ENCODE measurements at regions not wholly inside any gene's neighbourhood (a gene's known extent, or its start where the extent isn't known, plus 50 kb on each side); places are given as distances from the start of the nearest gene placed in this dataset.
"Not testable (repeated sequence)": the region's sequence is repeated elsewhere in the genome, so short reads cannot be mapped to it uniquely, and the experiment has no call there.

- DNase-seq (ENCODE audit: low read depth, low spot score), result no peak
Observed at GRCh38 chr13:76292031-76292430, 594.2 kb downstream of the KCTD12 start.

DNA sequence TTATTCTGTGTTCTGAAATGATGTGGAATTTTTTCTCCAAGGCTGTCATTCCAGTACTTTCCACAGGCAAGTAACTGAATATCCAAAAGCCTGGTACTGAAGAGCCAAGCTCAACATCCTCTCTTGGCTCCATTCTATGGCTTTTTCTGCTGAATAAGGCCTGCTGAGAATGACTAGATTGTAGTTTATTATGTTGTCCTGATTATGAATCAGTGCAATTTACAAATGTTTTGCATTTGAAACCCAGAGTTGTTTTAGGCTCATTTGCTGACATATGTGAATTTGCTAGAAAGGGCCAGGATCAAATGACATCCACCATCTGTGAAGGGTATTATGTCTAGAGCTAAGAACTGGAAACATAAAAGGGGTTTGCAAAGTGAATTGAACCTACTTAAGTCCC is 596.6 kb downstream of the KCTD12 start:
- no peak for DNase-seq (ENCODE audit: low read depth, low spot score)

GRCh38 chr13:76286178-76286577 is 600.0 kb downstream of the KCTD12 start:
- no peak for DNase-seq (ENCODE audit: low read depth, low spot score)

- DNase-seq (ENCODE audit: low read depth, low spot score), result no peak
Observed at GRCh38 chr13:76285463-76285862, 600.7 kb downstream of the KCTD12 start.

GRCh38 chr13:76279766-76280165 is 606.4 kb downstream of the KCTD12 start:
- not testable (repeated sequence) for DNase-seq (ENCODE audit: low read depth, low spot score)

DNA sequence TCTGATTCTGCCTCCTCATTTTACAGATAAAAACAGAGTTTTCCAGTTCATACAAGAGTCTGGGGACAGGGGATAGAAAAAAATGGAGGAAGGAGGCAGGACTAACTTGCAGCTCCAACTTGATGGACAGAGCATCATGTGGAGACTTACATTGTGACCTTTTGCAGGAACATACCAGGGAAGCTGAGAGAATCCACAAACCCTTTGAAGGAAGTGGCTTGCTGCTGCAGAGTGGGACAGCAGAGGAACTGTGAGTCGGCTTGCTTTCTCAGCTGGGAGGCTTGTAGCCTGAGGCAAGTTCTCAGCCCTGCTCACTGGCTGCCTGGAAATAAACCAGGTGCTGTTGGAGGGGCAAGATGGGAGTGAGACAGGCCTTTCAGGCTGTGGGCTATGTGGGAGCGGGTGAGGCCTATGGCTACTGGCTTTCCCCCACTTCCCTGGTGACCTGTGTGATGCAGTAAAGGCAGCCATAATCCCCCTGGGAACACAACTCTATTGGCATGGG is 614.4 kb downstream of the KCTD12 start:
- DNase-seq (ENCODE audit: low read depth, low spot score), result no peak

DNA sequence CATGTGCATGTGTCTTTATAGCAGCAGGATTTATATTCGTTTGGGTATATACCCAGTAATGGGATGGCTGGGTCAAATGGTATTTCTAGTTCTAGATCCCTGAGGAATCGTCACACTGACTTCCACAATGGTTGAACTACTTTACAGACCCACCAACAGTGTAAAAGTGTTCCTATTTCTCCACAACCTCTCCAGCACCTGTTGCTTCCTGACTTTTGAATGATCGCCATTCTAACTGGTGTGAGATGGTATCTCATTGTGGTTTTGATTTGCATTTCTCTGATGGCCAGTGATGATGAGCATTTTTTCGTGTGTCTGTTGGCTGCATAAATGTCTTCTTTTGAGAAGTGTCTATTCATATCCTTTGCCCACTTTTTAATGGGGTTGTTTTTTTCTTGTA is 617.9 kb downstream of the KCTD12 start:
- not testable (repeated sequence) for DNase-seq (ENCODE audit: low read depth, low spot score)

DNA sequence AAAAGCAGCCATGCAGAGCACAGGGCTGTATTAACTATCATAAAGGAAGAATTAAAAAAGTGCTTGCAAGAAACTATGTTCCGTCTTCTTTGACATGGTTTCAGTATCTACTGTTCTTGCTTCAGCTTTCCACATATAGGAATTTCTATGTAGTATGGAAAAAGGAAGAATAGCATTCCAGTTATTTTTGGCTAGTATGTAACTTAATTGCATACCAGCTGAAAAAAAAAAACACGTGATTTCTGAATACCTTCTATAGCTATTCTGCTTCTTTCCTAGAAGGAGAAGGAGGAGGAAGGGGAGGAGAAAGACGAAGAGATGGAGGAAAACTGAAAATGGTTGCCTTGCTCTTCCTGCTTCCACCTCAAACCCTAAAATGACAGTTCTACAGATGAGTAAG is 619.0 kb downstream of the KCTD12 start:
- no peak for DNase-seq (ENCODE audit: low read depth, low spot score)

GRCh38 chr13:76266561-76266960 is 619.6 kb downstream of the KCTD12 start:
- DNase-seq (ENCODE audit: low read depth, low spot score), result no peak

DNA sequence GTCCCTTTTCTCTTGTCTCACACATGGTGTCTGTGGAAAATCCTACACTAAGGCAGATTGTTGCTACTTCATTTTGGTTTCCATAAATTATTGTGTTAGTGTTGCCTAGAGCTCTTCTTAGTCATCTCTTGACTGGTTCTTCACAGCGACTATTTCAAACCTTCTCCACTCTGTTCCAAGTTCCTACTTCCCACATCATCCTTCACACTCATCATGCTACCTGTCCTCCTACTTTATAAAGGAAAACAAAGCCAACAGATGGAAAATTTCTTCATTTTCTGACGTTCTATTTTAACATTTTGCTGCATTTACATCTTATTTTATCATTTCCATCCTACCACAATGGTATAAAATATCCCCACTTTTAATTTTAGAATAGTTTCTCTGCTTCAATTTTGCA is 614.1 kb downstream of the LMO7 start:
- DNase-seq (ENCODE audit: low read depth, low spot score), result no peak

DNA sequence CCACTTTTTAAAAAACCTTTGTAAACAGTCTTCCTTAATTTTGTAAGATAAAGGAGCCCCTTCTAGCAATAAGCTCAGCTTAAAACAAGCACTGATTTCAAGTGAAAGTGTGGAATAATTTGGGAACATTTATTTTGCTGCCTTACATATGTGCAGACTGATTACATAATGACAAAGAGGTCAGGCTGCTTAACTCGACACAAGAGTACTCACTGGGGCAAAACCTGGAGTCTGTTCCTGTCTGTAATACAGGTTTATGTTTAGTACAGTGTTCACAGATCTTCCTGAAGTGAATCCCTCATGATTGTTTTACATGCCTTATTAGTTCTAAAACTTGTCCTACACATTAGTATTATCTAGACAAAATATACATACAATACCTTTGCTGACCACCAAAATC is 609.8 kb downstream of the LMO7 start:
- DNase-seq (ENCODE audit: low read depth, low spot score), result no peak

- DNase-seq (ENCODE audit: low read depth, low spot score), result no peak
Observed at GRCh38 chr13:76245211-76245610, 609.1 kb downstream of the LMO7 start.

GRCh38 chr13:76243120-76243519 is 607.0 kb downstream of the LMO7 start:
- not testable (repeated sequence) for DNase-seq (ENCODE audit: low read depth, low spot score)

- DNase-seq (ENCODE audit: low read depth, low spot score), result no peak
Observed at GRCh38 chr13:76239031-76239680, 603.0 kb downstream of the LMO7 start.

- DNase-seq (ENCODE audit: low read depth, low spot score), result no peak
Observed at GRCh38 chr13:76231522-76232167, 595.5 kb downstream of the LMO7 start.

DNA sequence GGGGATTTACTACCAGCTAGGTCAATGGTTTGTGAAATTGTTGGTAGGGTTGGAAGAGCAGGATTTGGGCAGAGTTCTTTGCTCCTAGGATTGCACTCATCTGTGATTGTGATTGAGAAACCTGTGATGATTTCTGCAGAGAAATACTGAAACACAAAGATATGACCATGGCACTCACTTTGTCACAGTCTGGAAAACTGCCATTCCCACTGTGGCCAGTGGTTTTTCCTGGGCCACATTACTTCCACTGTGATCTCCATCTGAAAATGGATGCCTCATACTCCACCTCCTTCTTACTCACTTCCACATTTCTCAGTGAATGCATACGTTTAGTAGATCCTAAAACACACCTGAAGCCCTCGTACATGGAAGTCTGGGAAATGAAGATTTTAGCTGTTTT is 593.2 kb downstream of the LMO7 start:
- no peak for DNase-seq (ENCODE audit: low read depth, low spot score)

- DNase-seq (ENCODE audit: low read depth, low spot score), result no peak
Observed at GRCh38 chr13:76226941-76227340, 590.8 kb downstream of the LMO7 start.

- DNase-seq (ENCODE audit: low read depth, low spot score), result no peak
Observed at GRCh38 chr13:76225815-76226489, 589.8 kb downstream of the LMO7 start.

DNA sequence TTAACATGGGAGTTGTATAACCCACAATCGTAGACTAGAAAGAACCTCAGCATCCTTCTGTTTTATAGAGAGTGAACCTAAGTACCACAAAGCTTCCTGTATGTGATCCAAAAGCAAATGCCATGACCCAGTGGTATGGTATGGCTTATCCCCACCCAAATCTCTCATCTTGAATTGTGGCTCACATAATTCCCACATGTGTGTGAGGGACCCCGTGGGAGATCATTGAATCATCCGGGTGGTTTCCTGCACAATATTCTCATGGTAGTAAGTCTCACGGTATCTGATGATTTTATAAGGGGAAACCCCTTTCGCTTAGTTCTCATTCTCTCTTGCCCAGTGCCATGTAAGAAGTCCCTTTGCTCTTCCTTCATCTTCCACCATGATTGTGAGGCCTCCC is 587.9 kb downstream of the LMO7 start:
- DNase-seq (ENCODE audit: low read depth, low spot score), result no peak

- DNase-seq (ENCODE audit: low read depth, low spot score), result no peak
Observed at GRCh38 chr13:76223565-76223964, 587.4 kb downstream of the LMO7 start.

DNA sequence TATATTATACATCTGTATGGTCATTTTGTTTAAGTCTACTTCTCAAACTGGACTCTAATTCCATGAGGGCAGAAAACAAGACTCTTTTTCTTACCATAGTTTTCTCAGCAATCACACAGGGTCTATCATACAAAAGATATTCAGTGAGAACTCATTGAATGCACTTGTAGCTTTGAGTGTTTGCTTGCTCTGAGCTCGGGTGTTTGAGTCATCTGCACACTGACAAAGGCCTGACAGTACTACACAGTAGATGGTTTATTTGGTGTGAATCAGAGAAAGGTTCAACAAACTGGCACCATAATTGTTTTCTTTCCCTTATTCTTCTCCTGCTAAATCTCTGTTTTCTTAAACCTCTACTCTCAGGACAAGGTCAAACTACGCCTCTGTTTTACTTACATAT is 586.4 kb downstream of the LMO7 start:
- DNase-seq (ENCODE audit: low read depth, low spot score), result no peak

- DNase-seq (ENCODE audit: low read depth, low spot score), result no peak
Observed at GRCh38 chr13:76216729-76217128, 580.6 kb downstream of the LMO7 start.

- DNase-seq (ENCODE audit: low read depth, low spot score), result no peak
Observed at GRCh38 chr13:76214001-76214400, 577.9 kb downstream of the LMO7 start.
